K562 (cell line): ENCODE measurements at regions not wholly inside any gene's neighbourhood (a gene's known extent, or its start where the extent isn't known, plus 50 kb on each side); places are given as distances from the start of the nearest gene placed in this dataset.

Source experiments
- ATAC-seq: fragments of 200-7000 bp; cut with Tn5 transposase; 3 replicates; pipeline ENCODE4 v1.9.1; 2020; ENCODE audit warnings: moderate library complexity
- BruUV-seq: library from RNA; stranded (reverse); fragments of 400-500 nt; replicated peaks from 2 replicates; lab custom pipeline; 2021; lab: Mats Ljungman, UMichigan
- CTCF ChIA-PET: fragments of 300-600 bp; formaldehyde crosslinking; extraction: SDS; loops from one replicate; lab custom pipeline; 2021; ENCODE audit warnings: low intra/inter-chr PET ratio; lab: Yijun Ruan, JAX
- POLR2A ChIA-PET: fragments of 300-600, 350-650 bp; sonication (Branson Sonifier 250); formaldehyde crosslinking; extraction: SDS; loops from one replicate; lab custom pipeline; 2021; ENCODE audit warnings: antibody characterized with exemption, inconsistent platforms; lab: Yijun Ruan, JAX
- DNase-seq, 4 experiments: peaks; one replicate each; pipeline versions ENCODE4 v3.0.0 to v3.0.0-alpha.2; 2011 to 2018; ENCODE audit warnings: low spot score in 3 of 4, mixed read lengths in 3 of 4; ENCODE audit errors: extremely low read depth in 1 of 4
- FAIRE-seq: peaks from 2 replicates; lab custom pipeline; 2011; peaks lifted over from hg19 to GRCh38; lab: Jason Lieb, UNC
- H2AFZ ChIP-seq: 2 replicates; pipeline ENCODE4 v1.6.0; 2011; ENCODE audit warnings: low read depth, low read length, control low read depth, inconsistent platforms
- H3K27ac ChIP-seq: fragments of 200-600 bp; 3 replicates; pipeline ENCODE4 v1.8.0; 2011; ENCODE audit warnings: low read depth, mild to moderate bottlenecking, control low read depth, inconsistent platforms, low read length, moderate library complexity, mixed read lengths; ENCODE audit errors: extremely low read depth
- H3K27me3 ChIP-seq, 2 experiments: fragments of 300-600 bp in 1 of 2; 2 replicates in 1 of 2; 3 replicates in 1 of 2; pipeline versions ENCODE4 v1.6.0 to v1.8.0; 2011; ENCODE audit warnings: inconsistent platforms in 2 of 2, low read length in 2 of 2, mild to moderate bottlenecking in 1 of 2, mixed read lengths in 1 of 2, moderate library complexity in 1 of 2; ENCODE audit not compliant: control insufficient read depth in 2 of 2, insufficient read depth in 2 of 2
- H3K36me3 ChIP-seq: fragments of 300-600 bp; 3 replicates; pipeline ENCODE4 v1.8.0; 2011; ENCODE audit warnings: mild to moderate bottlenecking, low read length, inconsistent platforms; ENCODE audit not compliant: control insufficient read depth, insufficient read depth
- H3K4me1 ChIP-seq, 2 experiments: fragments of 200-600 bp in 1 of 2; replicated peaks in 1 of 2; 2 replicates in 1 of 2; 3 replicates in 1 of 2; pipeline versions ENCODE4 v1.5.1 to v1.8.0; 2011; ENCODE audit warnings: inconsistent platforms in 2 of 2, low read length in 2 of 2, mild to moderate bottlenecking in 1 of 2, mixed read lengths in 1 of 2, moderate library complexity in 1 of 2; ENCODE audit not compliant: control insufficient read depth in 2 of 2, insufficient read depth in 2 of 2
- H3K4me2 ChIP-seq: 2 replicates; pipeline ENCODE4 v1.6.1; 2011; ENCODE audit warnings: low read length, control low read depth, inconsistent platforms, mixed read lengths; ENCODE audit not compliant: insufficient read depth
- H3K4me3 ChIP-seq: fragments of 200-600 bp; sonication (generic), shearing (Covaris generic); 2 replicates; pipeline ENCODE4 v1.5.1; 2016; ENCODE audit warnings: control low read depth, inconsistent platforms
- H3K79me2 ChIP-seq: fragments of 200-600 bp; 3 replicates; pipeline ENCODE4 v1.8.0; 2011; ENCODE audit warnings: low read length, inconsistent platforms; ENCODE audit not compliant: control insufficient read depth, insufficient read depth
- H3K9ac ChIP-seq, 2 experiments: 2 replicates each; pipeline versions ENCODE4 v1.6.0 to v1.6.1; 2011; ENCODE audit warnings: low read depth in 2 of 2, low read length in 2 of 2, control low read depth in 1 of 2, inconsistent platforms in 1 of 2, mild to moderate bottlenecking in 1 of 2, mixed read lengths in 1 of 2; ENCODE audit not compliant: insufficient read depth in 1 of 2
- H3K9me1 ChIP-seq: one replicate; pipeline ENCODE4 v1.6.0; 2011; ENCODE audit warnings: inconsistent platforms, mild to moderate bottlenecking, low read length, moderate library complexity; ENCODE audit not compliant: control insufficient read depth, insufficient read depth
- H3K9me3 ChIP-seq: replicated peaks from 2 replicates; pipeline ENCODE4 v1.5.1; 2011; ENCODE audit warnings: low read depth, low read length, inconsistent platforms; ENCODE audit not compliant: control insufficient read depth, insufficient read depth
- H4K20me1 ChIP-seq: replicated peaks from 2 replicates; pipeline ENCODE4 v1.6.1; 2011; ENCODE audit warnings: low read length, inconsistent platforms, mixed read lengths; ENCODE audit not compliant: control insufficient read depth, insufficient read depth
- BCLAF1 ChIP-seq, 2 experiments: fragments of 450-650 bp in 1 of 2; IDR thresholded peaks; 2 replicates each; pipeline ENCODE4 v1.6.1; 2011 to 2017; ENCODE audit warnings: low read depth in 2 of 2, antibody characterized with exemption in 1 of 2, borderline replicate concordance in 1 of 2, low read length in 1 of 2, mild to moderate bottlenecking in 1 of 2, mixed read lengths in 1 of 2; ENCODE audit not compliant: control insufficient read depth in 1 of 2
- FOXA3 ChIP-seq, 2 experiments: fragments of 450-650 bp in 1 of 2; sonication (generic) in 1 of 2; formaldehyde crosslinking; IDR thresholded peaks in 1 of 2; conservative IDR thresholded peaks in 1 of 2; 2 replicates each; pipeline versions ENCODE4 v1.4.0 to v1.8.0; 2020 to 2022; ENCODE audit warnings: mild to moderate bottlenecking in 2 of 2, missing genetic modification reagents in 1 of 2
- JUNB ChIP-seq: fragments of 450-650 bp; formaldehyde crosslinking; conservative IDR thresholded peaks from 2 replicates; pipeline ENCODE4 v1.4.0; 2020; ENCODE audit warnings: mild to moderate bottlenecking
- PBX2 ChIP-seq, 2 experiments: IDR thresholded peaks in 1 of 2; conservative IDR thresholded peaks in 1 of 2; 2 replicates each; pipeline ENCODE4 v1.6.1; 2016; ENCODE audit warnings: low read depth in 2 of 2, mild to moderate bottlenecking in 1 of 2, missing compliant biosample characterization in 1 of 2, missing genetic modification characterization in 1 of 2, moderate library complexity in 1 of 2
- RBM39 ChIP-seq: fragments of 200-400 bp; formaldehyde crosslinking; optimal IDR thresholded peaks from 2 replicates; pipeline ENCODE3; 2018; ENCODE audit warnings: low read depth, low read length
- RNF219 ChIP-seq: fragments of 250-450 bp; sonication (Bioruptor Pico); IDR thresholded peaks from 2 replicates; pipeline ENCODE4 v1.5.0; 2022; ENCODE audit warnings: mild to moderate bottlenecking
- SNAPC5 ChIP-seq: fragments of 250-450 bp; sonication (Bioruptor Pico); IDR thresholded peaks from 2 replicates; pipeline ENCODE4 v1.8.0; 2021; ENCODE audit warnings: moderate library complexity, mild to moderate bottlenecking, inconsistent platforms
- ZMIZ1 ChIP-seq, 2 experiments: fragments of 150-350 bp in 1 of 2; IDR thresholded peaks; 2 replicates each; pipeline ENCODE4 v1.6.1; 2012 to 2016; ENCODE audit warnings: low read depth in 2 of 2, low read length in 2 of 2, mild to moderate bottlenecking in 1 of 2, moderate library complexity in 1 of 2
- ZNF354B ChIP-seq: fragments of 250-450 bp; sonication (Bioruptor Pico); IDR thresholded peaks from 2 replicates; pipeline ENCODE4 v1.4.0; 2020
- WGBS: fragments of 100-300 bp; shearing (Covaris generic); methylation state at CpG from one replicate; pipeline ENCODE4 v1.1.6; 2016; ENCODE audit warnings: low coverage, mixed read lengths; ENCODE audit not compliant: insufficient coverage; ENCODE audit errors: missing lambda C conversion rate; 5-methylcytosine and 5-hydroxymethylcytosine counted together
- in situ Hi-C: fragments of 300-500 bp; cut with MboI; formaldehyde crosslinking; loops from 4 replicates; pipeline ENCODE4 v1.15.0; 2018; ENCODE audit warnings: inconsistent platforms, mixed read lengths
- intact Hi-C: fragments of 100-400 bp; cut with micrococcal nuclease; formaldehyde crosslinking; loops from 2 replicates; pipeline ENCODE4 v1.14.2; 2022

- Histone ChIP-seq H3K36me3 (no peaks in the 10 kb centered on the region), H3K79me2 (no peaks in the 10 kb centered on the region), H3K27ac (no peak overlapping the region), H2AFZ (no peak overlapping the region), H3K9me3 (no peaks in the 10 kb centered on the region), H3K4me3 (no peak overlapping the region), H3K27me3 (no peaks in the 10 kb centered on the region), H3K9me1 (no peaks in the 10 kb centered on the region), H3K4me1 (no peaks in the 10 kb centered on the region), H4K20me1 (no peaks in the 10 kb centered on the region), H3K4me2 (no peak overlapping the region), H3K9ac (no peak overlapping the region)
- in situ Hi-C loops: no loop called here
- DNase-seq: no peak
- no peak for FAIRE-seq
- intact Hi-C loops: no loop called here
- CTCF ChIA-PET: no interaction called here
- WGBS: 17% methylated on average over 3 of the region's 3 CpGs
- BruUV-seq: no TSS peak
- POLR2A ChIA-PET: interaction anchor here (0.6 to 1.4 kb wide), 2 partner anchors 14 to 664 kb away, joined by 3 read pairs; no protein-coding TSS in a partner anchor
- ATAC-seq: no peak
- no peak for TF ChIP-seq ZMIZ1 (IDR thresholded peaks at IDR 0.05; ENCODE audit: low read depth in 2 of 2, low read length in 2 of 2)
- no peak for TF ChIP-seq PBX2 (CRISPR knock-in tag; IDR thresholded peaks at IDR 0.05; ENCODE audit: low read depth)
- no peak for TF ChIP-seq PBX2 (tag; conservative IDR thresholded peaks at IDR 0.05; ENCODE audit: low read depth)
- no peak for TF ChIP-seq ZNF354B (CRISPR knock-in tag)
- no peak for TF ChIP-seq JUNB (CRISPR knock-in tag)
- TF ChIP-seq BCLAF1 (IDR thresholded peaks at IDR 0.05; ENCODE audit: borderline replicate concordance in 1 of 2, control insufficient read depth in 1 of 2, low read depth in 2 of 2, low read length in 1 of 2): no peak
- TF ChIP-seq SNAPC5 (CRISPR knock-in tag): no peak
- no peak for TF ChIP-seq FOXA3 (CRISPR knock-in tag; conservative IDR thresholded peaks at IDR 0.05 in 1 of 2, IDR thresholded peaks at IDR 0.05 in 1 of 2)
- no peak for TF ChIP-seq RBM39
- TF ChIP-seq RNF219 (CRISPR knock-in tag): no peak
Observed at GRCh38 chr12:23098517-23098916, 473.5 kb downstream of the ETNK1 start.
